ENCODE measurements at regions not wholly inside any gene's neighbourhood (a gene's known extent, or its start where the extent isn't known, plus 50 kb on each side); places are given as distances from the start of the nearest gene placed in this dataset.

DNA sequence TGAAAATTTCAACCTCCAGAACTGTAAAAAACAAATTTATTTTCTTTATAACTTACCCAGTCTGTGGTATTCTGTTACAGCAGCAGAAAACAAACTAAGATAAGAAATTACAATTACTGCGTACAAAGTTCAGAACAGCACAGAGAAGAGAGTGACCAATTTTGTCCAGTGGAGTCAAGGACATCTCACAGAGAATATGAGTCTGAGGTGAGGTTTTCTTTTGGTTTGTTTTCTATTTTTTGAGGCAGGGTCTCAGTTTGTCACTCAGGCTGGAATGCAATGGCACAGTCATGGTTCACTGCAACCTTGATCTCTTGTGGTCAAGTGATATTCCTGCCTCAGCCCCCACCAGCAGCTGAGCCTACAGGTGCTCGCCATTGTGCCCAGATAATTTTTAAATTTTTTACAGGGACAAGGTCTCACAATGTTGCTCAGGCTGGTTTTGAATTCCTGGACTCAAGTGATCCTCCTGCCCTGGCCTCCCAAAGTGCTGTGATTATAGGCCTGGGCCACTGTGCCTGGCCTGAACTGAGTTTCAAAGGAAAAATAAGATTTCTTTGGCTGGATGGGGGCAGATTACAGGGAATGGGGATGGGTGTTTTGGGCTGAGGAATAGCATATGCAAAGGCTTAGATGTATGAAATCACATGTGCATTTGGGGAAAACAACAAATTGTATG, 201.1 kb upstream of the USP24 start:
- DNase-seq = no peak

DNA sequence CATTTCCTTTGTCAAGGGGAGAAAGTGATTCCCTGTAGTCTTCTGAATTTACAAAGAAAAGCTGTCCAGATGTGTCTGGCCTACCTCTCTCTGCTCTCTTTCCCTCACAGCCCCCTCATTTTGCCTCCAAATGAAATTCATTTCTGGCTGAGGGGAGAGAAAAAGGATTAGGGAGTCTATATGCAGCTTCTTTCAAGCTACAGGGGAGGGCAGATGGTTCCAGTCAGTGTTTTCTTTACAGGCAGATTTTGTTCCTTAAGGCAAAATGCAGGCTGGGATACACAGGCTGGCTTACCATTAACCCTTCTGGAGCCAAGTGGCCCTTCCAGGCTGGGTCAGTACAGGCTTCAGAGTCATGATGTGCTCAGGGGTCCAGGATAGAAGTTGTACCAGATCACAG, 198.1 kb upstream of the USP24 start:
- DNase-seq = no peak

DNA sequence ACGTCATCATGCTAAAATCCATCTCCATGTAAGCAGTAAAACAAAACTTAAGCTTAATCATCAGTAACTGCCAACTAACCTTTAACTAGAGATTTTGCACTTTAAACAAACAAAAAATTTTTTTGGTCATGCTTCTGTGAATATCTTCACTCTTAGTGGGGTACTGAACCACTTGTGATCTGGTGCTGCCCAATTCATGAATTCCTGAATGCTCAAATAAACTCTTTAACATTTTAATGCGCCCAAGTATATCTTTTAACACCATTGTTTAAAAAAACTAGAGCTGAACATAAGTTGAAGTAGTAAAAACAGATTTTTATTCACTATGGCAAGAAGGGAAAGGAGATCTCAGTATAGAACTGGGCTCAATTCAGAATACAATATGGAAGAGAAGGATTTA, 196.9 kb upstream of the USP24 start:
- no peak for DNase-seq

- DNase-seq = no peak
Observed at GRCh38 chr1:55402671-55403464, 187.7 kb upstream of the USP24 start.

- DNase-seq = no peak
Observed at GRCh38 chr1:55402142-55402541, 187.0 kb upstream of the USP24 start.

GRCh38 chr1:55400508-55400907, 185.3 kb upstream of the USP24 start:
- DNase-seq = no peak

- DNase-seq = no peak
Observed at GRCh38 chr1:55399346-55399745, 184.2 kb upstream of the USP24 start.

DNA sequence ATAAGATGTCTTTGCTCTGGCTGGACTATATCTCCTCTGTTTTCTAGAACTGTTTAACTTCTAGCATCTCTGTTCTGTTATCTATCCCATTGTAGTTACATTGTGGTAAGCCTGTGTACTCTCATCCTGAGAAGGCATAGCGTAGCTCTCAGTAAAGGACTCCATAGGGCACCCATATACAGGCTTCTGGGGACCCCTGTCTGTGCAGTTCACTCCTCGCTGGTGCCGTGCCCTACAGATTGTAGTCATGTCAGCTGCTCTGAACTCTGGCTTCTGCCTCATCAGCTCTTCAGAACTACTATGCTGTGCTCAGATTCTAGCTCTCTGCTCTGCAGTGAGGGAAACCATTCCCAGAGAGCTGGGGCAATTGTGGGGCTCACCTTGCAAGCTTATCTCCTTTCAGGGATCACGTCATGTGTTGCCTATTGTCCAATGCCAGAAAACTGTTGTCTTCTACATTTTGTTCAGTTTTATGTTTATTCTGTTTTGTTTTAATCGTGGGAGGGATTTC, 181.3 kb upstream of the USP24 start:
- no peak for DNase-seq

- no peak for DNase-seq
Observed at GRCh38 chr1:55388960-55389359, 173.8 kb upstream of the USP24 start.

- DNase-seq = no peak
Observed at GRCh38 chr1:55387145-55387544, 172.0 kb upstream of the USP24 start.

DNA sequence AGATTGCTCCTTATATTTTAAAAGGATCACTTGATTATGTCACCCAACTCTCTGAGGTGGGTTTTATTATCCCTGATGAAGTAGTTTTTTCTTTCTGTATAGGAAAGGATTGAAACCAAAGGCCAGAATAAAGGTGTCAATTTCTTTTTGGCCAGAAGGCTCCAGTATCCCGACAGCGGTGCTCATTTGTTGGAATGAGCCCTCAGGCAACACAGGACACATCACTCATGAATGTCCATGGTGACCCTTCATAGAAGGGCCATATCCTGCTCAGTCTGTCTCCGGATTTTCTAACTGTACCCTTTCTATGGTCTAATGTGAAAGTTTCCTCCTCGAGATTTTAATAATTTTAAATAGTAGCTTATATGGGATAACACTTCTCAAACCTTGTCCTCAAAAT, 171.3 kb upstream of the USP24 start:
- no peak for DNase-seq

DNA sequence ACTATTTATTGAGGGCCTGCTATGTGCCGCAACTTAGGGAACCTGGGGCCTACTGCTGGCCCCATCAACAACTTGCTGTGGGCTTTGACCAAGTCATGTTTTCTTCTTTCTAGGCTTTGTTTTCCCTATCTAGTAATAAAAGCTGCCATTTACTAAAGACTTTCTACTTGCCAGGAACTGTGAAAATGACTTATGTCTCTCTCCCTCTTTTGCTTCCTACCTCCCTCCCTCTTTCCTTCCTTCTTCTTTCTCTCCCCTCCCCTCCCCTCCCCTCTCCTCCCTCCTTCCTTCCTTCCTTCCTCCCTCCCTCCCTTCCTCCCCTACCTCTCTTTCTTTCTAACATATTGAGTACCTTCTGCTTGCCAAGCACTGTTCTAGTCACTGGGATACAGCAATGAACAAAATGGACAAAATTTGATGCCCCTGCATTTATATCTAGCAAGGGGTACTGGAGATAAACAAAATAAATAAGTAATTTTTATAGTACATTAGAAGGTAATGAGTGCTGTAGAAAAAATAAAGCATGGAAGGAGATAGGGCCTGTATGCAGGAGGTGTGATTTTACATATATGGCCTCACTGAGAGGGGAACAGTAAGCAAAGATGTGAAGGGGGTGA, 170.3 kb upstream of the USP24 start:
- no peak for DNase-seq

- no peak for DNase-seq
Observed at GRCh38 chr1:55384637-55385036, 169.5 kb upstream of the USP24 start.

- DNase-seq = no peak
Observed at GRCh38 chr1:55382806-55383305, 167.7 kb upstream of the USP24 start.

DNA sequence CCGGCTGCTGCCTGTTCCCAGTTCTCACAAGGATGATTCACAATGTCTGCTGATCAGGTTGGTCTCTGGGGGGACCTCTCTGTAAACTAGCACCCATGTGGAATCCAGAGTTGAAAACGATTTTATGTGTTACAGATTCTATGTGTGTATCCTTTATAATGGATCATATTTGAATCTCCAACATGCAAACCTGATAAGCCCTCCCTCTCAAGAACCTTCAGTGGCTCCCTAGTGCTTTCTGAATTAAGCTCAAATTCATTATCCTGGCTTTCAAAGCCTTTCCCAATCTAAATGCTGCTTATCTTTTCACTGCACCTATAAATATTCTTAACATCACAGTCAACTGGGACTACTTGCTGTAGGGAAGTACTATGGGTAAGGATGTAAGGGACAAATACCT, 166.8 kb upstream of the USP24 start:
- DNase-seq = no peak

- DNase-seq = no peak
Observed at GRCh38 chr1:55381491-55381890, 166.3 kb upstream of the USP24 start.

DNA sequence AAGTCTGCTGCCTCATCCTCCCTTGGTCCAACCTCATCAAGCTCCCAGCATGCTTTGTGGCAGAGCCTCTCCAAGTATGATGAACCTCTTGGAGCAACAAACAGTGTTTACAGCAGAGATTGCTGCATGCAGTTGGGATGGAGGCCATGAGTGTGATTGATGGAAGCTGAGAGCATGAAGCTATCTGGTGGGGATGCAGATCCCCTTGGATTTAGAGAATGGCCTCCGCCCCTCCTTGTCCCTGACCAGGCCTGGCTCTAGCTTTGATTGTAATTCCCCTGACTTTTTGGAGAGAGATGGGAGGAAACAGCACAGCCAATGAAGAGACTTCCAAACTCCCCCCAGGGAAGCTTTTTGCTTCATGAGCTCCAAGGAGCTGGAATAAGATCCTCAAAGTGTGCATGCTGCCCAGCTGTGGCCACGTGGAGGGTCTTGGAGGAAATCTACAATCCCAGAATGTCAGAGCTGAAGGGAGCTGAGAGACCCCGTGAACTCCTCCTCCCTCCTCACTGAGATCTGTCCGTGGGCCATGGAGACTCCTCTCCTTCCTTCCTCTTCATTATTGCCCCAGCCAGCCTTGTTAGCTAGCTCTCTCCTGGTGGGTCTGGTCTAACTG, 165.3 kb upstream of the USP24 start:
- no peak for DNase-seq

DNA sequence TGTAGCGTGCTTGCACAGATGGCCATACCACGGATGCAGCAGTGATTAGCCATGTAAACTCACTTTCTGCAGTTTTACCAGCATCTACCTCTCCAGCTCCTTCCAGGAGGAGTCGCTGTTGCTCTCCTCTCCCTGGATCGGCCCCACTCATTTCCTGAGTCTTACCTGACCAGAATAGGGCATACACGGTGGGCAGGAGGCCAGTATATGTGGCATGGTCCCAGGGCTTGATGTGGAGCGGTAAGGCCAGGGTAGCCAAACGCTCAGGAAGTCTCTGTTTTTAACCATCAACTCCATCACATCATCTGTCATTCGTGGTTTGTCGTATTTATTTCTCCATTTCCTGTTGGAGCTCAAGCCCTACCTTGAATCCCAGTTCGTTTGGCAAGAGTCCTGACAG, 163.4 kb upstream of the USP24 start:
- peak; percentile 55 to 61 for DNase-seq

DNA sequence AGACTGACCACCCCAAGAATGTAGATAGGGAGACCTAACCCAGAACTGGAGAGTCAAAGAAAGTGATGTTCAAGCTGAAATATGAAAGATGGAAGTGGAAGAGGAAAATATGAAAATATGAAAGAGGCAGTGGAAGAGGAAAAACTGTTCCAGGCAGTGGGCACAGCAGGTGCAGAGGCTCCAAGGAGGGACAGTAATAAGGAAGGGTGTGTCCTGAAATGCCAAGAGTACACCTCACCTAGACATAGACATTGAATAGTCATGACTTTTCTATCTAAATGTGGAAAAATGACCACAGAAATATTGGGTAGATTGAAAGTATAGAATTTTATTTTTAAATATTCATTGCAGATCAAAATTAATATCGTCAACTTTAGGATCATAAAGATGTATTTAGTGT, 161.7 kb upstream of the USP24 start:
- no peak for DNase-seq

- peak in 1 of 2 experiments; percentile 29 for DNase-seq
Observed at GRCh38 chr1:55375617-55376258, 160.6 kb upstream of the USP24 start.

- no peak for DNase-seq
Observed at GRCh38 chr1:55374801-55375616, 159.8 kb upstream of the USP24 start.

GRCh38 chr1:55374216-55374615, 159.1 kb upstream of the USP24 start:
- no peak for DNase-seq
